Endodermal cell (in vitro differentiated cells): ENCODE measurements at regions not wholly inside any gene's neighbourhood (a gene's known extent, or its start where the extent isn't known, plus 50 kb on each side); places are given as distances from the start of the nearest gene placed in this dataset.

Source experiments
- DNase-seq: peaks from one replicate; pipeline ENCODE4 v3.0.0-alpha.2; 2017
- H3K27ac ChIP-seq: 2 replicates; pipeline ENCODE4 v1.5.1; 2013; ENCODE audit warnings: mild to moderate bottlenecking, low read depth, low read length, moderate library complexity
- H3K27me3 ChIP-seq: 2 replicates; pipeline ENCODE4 v1.6.1; 2013; ENCODE audit warnings: mild to moderate bottlenecking, low read length, moderate library complexity; ENCODE audit not compliant: insufficient read depth, control insufficient read depth, poor library complexity, severe bottlenecking
- H3K36me3 ChIP-seq: 2 replicates; pipeline ENCODE4 v1.7.0; 2013; ENCODE audit warnings: mild to moderate bottlenecking, low read length, moderate library complexity; ENCODE audit not compliant: control insufficient read depth, insufficient read depth
- H3K4me1 ChIP-seq: one replicate; pipeline ENCODE4 v1.7.0; 2013; ENCODE audit warnings: low read length; ENCODE audit not compliant: control insufficient read depth, insufficient read depth
- H3K4me3 ChIP-seq: 2 replicates; pipeline ENCODE4 v1.5.1; 2013; ENCODE audit warnings: mild to moderate bottlenecking, low read length, moderate library complexity
- H3K9ac ChIP-seq: 2 replicates; pipeline ENCODE4 v1.6.1; 2013; ENCODE audit warnings: mild to moderate bottlenecking, low read length, moderate library complexity; ENCODE audit not compliant: poor library complexity, severe bottlenecking; ENCODE audit errors: extremely low read depth
- H3K9me3 ChIP-seq: 2 replicates; pipeline ENCODE4 v1.6.1; 2013; ENCODE audit warnings: mild to moderate bottlenecking, low read length, moderate library complexity; ENCODE audit not compliant: control insufficient read depth
- H3K27ac Mint-ChIP-seq: 2 replicates; pipeline ENCODE4 v1.8.0; 2020; ENCODE audit warnings: mixed read lengths
- H3K27me3 Mint-ChIP-seq: 2 replicates; pipeline ENCODE4 v1.8.0; 2021; ENCODE audit warnings: mild to moderate bottlenecking, mixed read lengths; ENCODE audit not compliant: insufficient read depth
- H3K36me3 Mint-ChIP-seq: 2 replicates; pipeline ENCODE4 v1.8.0; 2020; ENCODE audit warnings: low read depth, mixed read lengths
- H3K4me1 Mint-ChIP-seq: 2 replicates; pipeline ENCODE4 v1.8.0; 2020; ENCODE audit warnings: mixed read lengths
- H3K4me3 Mint-ChIP-seq: 2 replicates; pipeline ENCODE4 v1.8.0; 2020; ENCODE audit warnings: mild to moderate bottlenecking, moderate library complexity, mixed read lengths
- H3K9me3 Mint-ChIP-seq: 2 replicates; pipeline ENCODE4 v1.8.0; 2020; ENCODE audit warnings: mild to moderate bottlenecking, mixed read lengths
- CTCF ChIP-seq: fragments of 200-600 bp; sonication (generic); conservative IDR thresholded peaks from 2 replicates; pipeline ENCODE4 v1.5.0; 2021; ENCODE audit warnings: antibody characterized with exemption, mild to moderate bottlenecking
- WGBS, 2 experiments: methylation state at CpG; one replicate each; pipeline versions ENCODE4 v1.1.5 to v1.1.7; 2013; ENCODE audit warnings: missing lambda C conversion rate in 2 of 2, mixed read lengths in 1 of 2; ENCODE audit not compliant: insufficient coverage in 1 of 2, insufficient read length in 1 of 2; 5-methylcytosine and 5-hydroxymethylcytosine counted together

GRCh38 chr4:144556636-144557035 is 89.3 kb upstream of the HHIP start:
- no peaks in the 10 kb centered on the region for H3K36me3 ChIP-seq
- H3K4me1 ChIP-seq = no peaks in the 10 kb centered on the region
- WGBS, 2 experiments = 95% methylated on average over 1 of the region's 1 CpG; no CpG with 5 or more reads in 1 of the 2 experiments
- peaks cover 2% of the 10 kb centered on the region for H3K9me3 Mint-ChIP-seq
- H3K9ac ChIP-seq = no peak overlapping the region
- H3K4me3 ChIP-seq = no peak overlapping the region
- no peak for TF ChIP-seq CTCF
- no peaks in the 10 kb centered on the region for H3K9me3 ChIP-seq
- H3K27ac ChIP-seq = no peak overlapping the region
- no peaks in the 10 kb centered on the region for H3K27me3 ChIP-seq
- no peaks in the 10 kb centered on the region for H3K27me3 Mint-ChIP-seq
- H3K27ac Mint-ChIP-seq = no peak overlapping the region
- H3K36me3 Mint-ChIP-seq = no peaks in the 10 kb centered on the region
- no peak overlapping the region for H3K4me3 Mint-ChIP-seq
- no peaks in the 10 kb centered on the region for H3K4me1 Mint-ChIP-seq
- DNase-seq = no peak

DNA sequence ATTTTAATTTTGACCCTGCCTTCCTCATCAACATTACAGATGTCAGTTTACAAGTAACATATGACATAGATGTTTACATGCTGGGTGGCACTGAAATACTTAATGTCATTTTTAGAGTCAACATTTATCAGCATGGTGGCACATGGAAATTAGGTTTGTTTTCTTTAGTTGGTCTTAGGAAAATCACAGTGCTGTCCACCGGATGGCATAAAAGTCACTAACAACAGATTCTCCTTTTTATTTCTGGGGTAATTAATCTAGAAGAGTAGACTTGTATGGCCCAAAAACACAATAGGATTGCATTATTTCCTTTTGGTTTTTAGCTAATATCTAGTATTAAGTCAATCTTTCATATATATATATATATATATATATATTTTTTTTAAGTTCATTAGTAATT is 88.6 kb upstream of the HHIP start:
- Mint-ChIP-seq H3K4me3 (no peak overlapping the region), H3K27me3 (no peaks in the 10 kb centered on the region), H3K9me3 (no peaks in the 10 kb centered on the region), H3K36me3 (no peaks in the 10 kb centered on the region), H3K4me1 (no peaks in the 10 kb centered on the region), H3K27ac (no peak overlapping the region)
- H3K36me3 ChIP-seq = no peaks in the 10 kb centered on the region
- no peaks in the 10 kb centered on the region for H3K27me3 ChIP-seq
- no peak overlapping the region for H3K27ac ChIP-seq
- no peak overlapping the region for H3K9ac ChIP-seq
- no peak overlapping the region for H3K4me3 ChIP-seq
- no peaks in the 10 kb centered on the region for H3K4me1 ChIP-seq
- no peak for TF ChIP-seq CTCF
- WGBS, 2 experiments = 100% methylated on average over 1 of the region's 1 CpG; no CpG with 5 or more reads in 1 of the 2 experiments
- DNase-seq = no peak
- no peaks in the 10 kb centered on the region for H3K9me3 ChIP-seq

- H3K27ac Mint-ChIP-seq = no peak overlapping the region
- Histone ChIP-seq H3K36me3 (no peaks in the 10 kb centered on the region), H3K4me1 (no peaks in the 10 kb centered on the region), H3K27me3 (no peaks in the 10 kb centered on the region), H3K27ac (no peak overlapping the region), H3K9ac (no peak overlapping the region), H3K4me3 (no peak overlapping the region), H3K9me3 (no peaks in the 10 kb centered on the region)
- peak; percentile 75 for DNase-seq
- no peaks in the 10 kb centered on the region for H3K4me1 Mint-ChIP-seq
- H3K36me3 Mint-ChIP-seq = no peaks in the 10 kb centered on the region
- peak; percentile 57 for TF ChIP-seq CTCF
- 81 to 82% methylated on average over 7 to 10 of the region's 10 CpGs for whole genome bisulfite sequencing, 2 experiments
- H3K27me3 Mint-ChIP-seq = no peaks in the 10 kb centered on the region
- no peak overlapping the region for H3K4me3 Mint-ChIP-seq
- H3K9me3 Mint-ChIP-seq = no peaks in the 10 kb centered on the region
Observed at GRCh38 chr4:144562019-144562705, 83.8 kb upstream of the HHIP start.
